ENCODE measurements at regions not wholly inside any gene's neighbourhood (a gene's known extent, or its start where the extent isn't known, plus 50 kb on each side); places are given as distances from the start of the nearest gene placed in this dataset.

DNA sequence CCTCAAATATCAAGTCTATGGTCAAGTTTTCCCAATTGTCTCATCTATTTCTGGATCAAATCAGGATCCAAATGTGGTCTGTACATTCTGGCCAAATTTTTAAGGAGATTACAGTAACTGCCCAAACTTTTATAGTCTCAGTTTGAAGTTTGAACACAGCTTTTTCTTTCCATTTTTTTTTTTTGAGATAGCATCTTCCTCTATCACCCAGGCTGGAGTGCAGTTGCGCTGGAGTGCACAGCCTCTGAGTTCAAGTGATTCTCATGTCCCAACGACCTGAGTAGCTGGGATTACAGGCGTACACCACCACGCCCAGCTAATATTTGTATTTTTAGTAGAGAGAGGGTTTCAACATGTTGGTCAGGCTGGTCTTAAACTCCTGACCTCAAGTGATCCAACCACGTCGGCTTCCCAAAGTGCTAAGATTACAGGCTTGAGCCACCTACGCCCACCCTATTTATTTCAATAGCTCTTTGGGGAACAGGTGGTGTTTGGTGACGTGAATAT, 84.9 kb upstream of the CARMIL1 start:
- H3K9ac ChIP-seq (ENCODE audit: low read length) = no peak overlapping the region
- CTCF ChIA-PET = no interaction called here
- no peak for DNase-seq

DNA sequence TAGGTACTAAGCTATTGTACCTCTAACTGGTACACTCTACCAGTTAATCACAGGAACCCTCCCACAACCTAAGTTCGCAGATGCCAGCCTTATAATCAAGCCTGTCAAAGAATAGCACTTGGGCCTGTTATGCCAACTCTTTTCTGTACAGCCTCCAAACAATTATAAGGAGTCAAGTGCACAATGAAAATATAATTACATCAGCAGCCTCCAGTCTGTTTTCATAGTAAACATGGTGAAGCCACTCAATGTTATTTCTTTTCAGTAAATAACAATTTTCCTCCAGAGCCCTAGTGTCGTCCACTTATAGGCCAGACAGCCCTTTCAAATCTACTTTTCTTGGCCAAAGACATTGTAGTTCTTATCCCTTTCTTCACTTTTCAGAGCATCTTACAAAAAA, 82.7 kb upstream of the CARMIL1 start:
- H3K4me1 ChIP-seq (ENCODE audit: control insufficient read depth in 2 of 2, insufficient read depth in 2 of 2, low read length in 2 of 2) = no peaks in the 10 kb centered on the region
- H3K36me3 ChIP-seq (replicated peaks in 1 of 2; ENCODE audit: control extremely low read depth in 1 of 2, control insufficient read depth in 1 of 2, extremely low read depth in 1 of 2, insufficient read depth in 2 of 2, low read length in 1 of 2) = no peaks in the 10 kb centered on the region
- H3K79me2 ChIP-seq (ENCODE audit: control insufficient read depth, insufficient read depth, low read length) = no peaks in the 10 kb centered on the region
- ChIA-PET CTCF (no interaction called here), POLR2A (no interaction called here)
- H3K9me3 Mint-ChIP-seq (ENCODE audit: insufficient read depth) = no peaks in the 10 kb centered on the region
- no peak overlapping the region for H3K4me3 ChIP-seq (ENCODE audit: control extremely low read depth in 1 of 5, extremely low read depth in 1 of 5, insufficient read depth in 1 of 5, low read depth in 2 of 5, low read length in 4 of 5)
- H3K27me3 ChIP-seq (replicated peaks in 1 of 4; ENCODE audit: control extremely low read depth in 1 of 4, control insufficient read depth in 3 of 4, insufficient read depth in 4 of 4, low read length in 3 of 4) = no peaks in the 10 kb centered on the region
- peaks cover 26% of the 10 kb centered on the region for H3K27me3 Mint-ChIP-seq
- WGBS (ENCODE audit: insufficient coverage) = 94% methylated on average over 2 of the region's 2 CpGs
- H3K9me3 ChIP-seq (ENCODE audit: control extremely low read depth in 1 of 3, control insufficient read depth in 2 of 3, insufficient read depth in 1 of 3, low read length in 2 of 3) = no peaks in the 10 kb centered on the region
- H3K4me2 ChIP-seq (replicated peaks; ENCODE audit: low read depth, low read length, poor library complexity, severe bottlenecking) = no peak overlapping the region
- no peak overlapping the region for H3K4me3 Mint-ChIP-seq
- TF ChIP-seq, protein P1, sequence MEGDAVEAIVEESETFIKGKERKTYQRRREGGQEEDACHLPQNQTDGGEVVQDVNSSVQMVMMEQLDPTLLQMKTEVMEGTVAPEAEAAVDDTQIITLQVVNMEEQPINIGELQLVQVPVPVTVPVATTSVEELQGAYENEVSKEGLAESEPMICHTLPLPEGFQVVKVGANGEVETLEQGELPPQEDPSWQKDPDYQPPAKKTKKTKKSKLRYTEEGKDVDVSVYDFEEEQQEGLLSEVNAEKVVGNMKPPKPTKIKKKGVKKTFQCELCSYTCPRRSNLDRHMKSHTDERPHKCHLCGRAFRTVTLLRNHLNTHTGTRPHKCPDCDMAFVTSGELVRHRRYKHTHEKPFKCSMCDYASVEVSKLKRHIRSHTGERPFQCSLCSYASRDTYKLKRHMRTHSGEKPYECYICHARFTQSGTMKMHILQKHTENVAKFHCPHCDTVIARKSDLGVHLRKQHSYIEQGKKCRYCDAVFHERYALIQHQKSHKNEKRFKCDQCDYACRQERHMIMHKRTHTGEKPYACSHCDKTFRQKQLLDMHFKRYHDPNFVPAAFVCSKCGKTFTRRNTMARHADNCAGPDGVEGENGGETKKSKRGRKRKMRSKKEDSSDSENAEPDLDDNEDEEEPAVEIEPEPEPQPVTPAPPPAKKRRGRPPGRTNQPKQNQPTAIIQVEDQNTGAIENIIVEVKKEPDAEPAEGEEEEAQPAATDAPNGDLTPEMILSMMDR (IDR thresholded peaks at IDR 0.05) = no peak
- TF ChIP-seq EZH2 (IDR thresholded peaks at IDR 0.05; ENCODE audit: borderline replicate concordance, insufficient read depth, low read depth, low read length, poor library complexity, severe bottlenecking) = no peak
- H2AFZ ChIP-seq (ENCODE audit: insufficient read depth, low read depth, low read length, poor library complexity, severe bottlenecking) = no peak overlapping the region
- H3K4me1 Mint-ChIP-seq = no peaks in the 10 kb centered on the region
- DNase-seq = no peak
- no peak overlapping the region for H3K27ac ChIP-seq (ENCODE audit: low read length in 2 of 2)
- intact Hi-C loops (cut with micrococcal nuclease) = no loop called here
- ATAC-seq (ENCODE audit: low read depth) = no peak
- H4K20me1 ChIP-seq (ENCODE audit: control insufficient read depth, insufficient read depth, low read length, poor library complexity, severe bottlenecking) = no peaks in the 10 kb centered on the region
- no peak overlapping the region for H3K27ac Mint-ChIP-seq
- no peak overlapping the region for H3K9ac ChIP-seq (ENCODE audit: low read length)

More for the DNA sequence above, 84.9 kb upstream of the CARMIL1 start:
- POLR2A ChIA-PET = no interaction called here
- Mint-ChIP-seq H3K9me3 (ENCODE audit: insufficient read depth) (no peaks in the 10 kb centered on the region), H3K27ac (no peak overlapping the region), H3K4me3 (no peak overlapping the region), H3K27me3 (peaks cover 30% of the 10 kb centered on the region), H3K4me1 (no peaks in the 10 kb centered on the region)
- TF ChIP-seq EZH2 (IDR thresholded peaks at IDR 0.05; ENCODE audit: borderline replicate concordance, insufficient read depth, low read depth, low read length, poor library complexity, severe bottlenecking) = no peak
- TF ChIP-seq, protein P1 (IDR thresholded peaks at IDR 0.05) = no peak
- Histone ChIP-seq H3K9me3 (ENCODE audit: control extremely low read depth in 1 of 3, control insufficient read depth in 2 of 3, insufficient read depth in 1 of 3, low read length in 2 of 3) (no peaks in the 10 kb centered on the region), H3K27me3 (replicated peaks in 1 of 4; ENCODE audit: control extremely low read depth in 1 of 4, control insufficient read depth in 3 of 4, insufficient read depth in 4 of 4, low read length in 3 of 4) (no peaks in the 10 kb centered on the region), H3K36me3 (replicated peaks in 1 of 2; ENCODE audit: control extremely low read depth in 1 of 2, control insufficient read depth in 1 of 2, extremely low read depth in 1 of 2, insufficient read depth in 2 of 2, low read length in 1 of 2) (no peaks in the 10 kb centered on the region), H4K20me1 (ENCODE audit: control insufficient read depth, insufficient read depth, low read length, poor library complexity, severe bottlenecking) (no peaks in the 10 kb centered on the region), H3K4me2 (replicated peaks; ENCODE audit: low read depth, low read length, poor library complexity, severe bottlenecking) (no peak overlapping the region), H3K4me3 (ENCODE audit: control extremely low read depth in 1 of 5, extremely low read depth in 1 of 5, insufficient read depth in 1 of 5, low read depth in 2 of 5, low read length in 4 of 5) (no peak overlapping the region), H3K27ac (ENCODE audit: low read length in 2 of 2) (no peak overlapping the region), H3K4me1 (ENCODE audit: control insufficient read depth in 2 of 2, insufficient read depth in 2 of 2, low read length in 2 of 2) (no peaks in the 10 kb centered on the region), H2AFZ (ENCODE audit: insufficient read depth, low read depth, low read length, poor library complexity, severe bottlenecking) (no peak overlapping the region), H3K79me2 (ENCODE audit: control insufficient read depth, insufficient read depth, low read length) (no peaks in the 10 kb centered on the region)
- no peak for ATAC-seq (ENCODE audit: low read depth)
- intact Hi-C loops (cut with micrococcal nuclease) = no loop called here
- 92% methylated on average over 2 of the region's 8 CpGs for WGBS (ENCODE audit: insufficient coverage)
